ENCODE measurements at regions not wholly inside any gene's neighbourhood (a gene's known extent, or its start where the extent isn't known, plus 50 kb on each side); places are given as distances from the start of the nearest gene placed in this dataset.

DNA sequence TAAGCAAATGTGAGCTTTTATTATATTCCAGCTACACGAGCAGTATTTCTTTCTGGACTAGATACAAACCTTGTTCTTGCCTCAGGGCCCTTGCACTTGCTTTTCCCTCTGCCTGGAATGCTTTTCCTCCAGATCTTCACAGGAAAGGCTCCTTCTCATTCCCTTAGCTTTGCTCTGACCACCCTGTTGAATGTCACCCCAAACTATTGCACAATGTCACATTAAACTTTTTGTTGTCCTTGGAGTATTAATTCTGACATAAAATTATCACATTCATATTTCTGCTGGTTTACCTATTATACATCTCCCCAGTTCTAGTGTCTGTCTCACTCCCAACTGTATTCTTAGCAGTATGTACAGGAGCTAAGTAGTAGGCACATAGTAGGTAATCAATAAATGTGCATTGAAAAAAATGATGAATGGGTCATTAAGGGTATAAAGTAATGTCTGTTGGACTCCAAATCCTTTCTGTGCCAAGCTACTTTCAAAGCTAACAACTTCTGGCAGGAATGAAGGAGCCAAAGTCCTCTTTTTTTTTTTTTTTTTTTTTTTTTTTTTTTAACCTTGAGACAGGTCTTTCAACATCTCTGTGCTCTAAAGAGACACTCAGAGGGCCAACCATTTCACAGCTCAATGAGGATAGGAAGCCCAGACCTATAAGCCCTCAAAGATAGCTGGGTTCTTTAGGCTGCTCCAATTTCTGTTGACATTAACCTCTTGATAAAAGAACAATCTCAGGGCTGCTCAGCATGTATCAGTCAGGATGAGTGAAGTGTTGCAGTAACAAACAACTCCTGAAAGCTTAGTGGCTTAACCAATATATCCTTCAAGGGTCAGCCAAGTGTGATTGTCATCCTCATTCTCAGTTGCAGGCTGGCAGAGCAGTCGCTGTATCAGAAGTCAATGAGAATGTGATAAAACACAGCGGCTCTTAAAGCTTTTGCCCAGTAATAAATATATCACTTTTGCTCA, 424.4 kb upstream of the TBX3 start:
- DNase-seq (ENCODE audit: low read depth in 2 of 3, low spot score in 2 of 3) = no peak

DNA sequence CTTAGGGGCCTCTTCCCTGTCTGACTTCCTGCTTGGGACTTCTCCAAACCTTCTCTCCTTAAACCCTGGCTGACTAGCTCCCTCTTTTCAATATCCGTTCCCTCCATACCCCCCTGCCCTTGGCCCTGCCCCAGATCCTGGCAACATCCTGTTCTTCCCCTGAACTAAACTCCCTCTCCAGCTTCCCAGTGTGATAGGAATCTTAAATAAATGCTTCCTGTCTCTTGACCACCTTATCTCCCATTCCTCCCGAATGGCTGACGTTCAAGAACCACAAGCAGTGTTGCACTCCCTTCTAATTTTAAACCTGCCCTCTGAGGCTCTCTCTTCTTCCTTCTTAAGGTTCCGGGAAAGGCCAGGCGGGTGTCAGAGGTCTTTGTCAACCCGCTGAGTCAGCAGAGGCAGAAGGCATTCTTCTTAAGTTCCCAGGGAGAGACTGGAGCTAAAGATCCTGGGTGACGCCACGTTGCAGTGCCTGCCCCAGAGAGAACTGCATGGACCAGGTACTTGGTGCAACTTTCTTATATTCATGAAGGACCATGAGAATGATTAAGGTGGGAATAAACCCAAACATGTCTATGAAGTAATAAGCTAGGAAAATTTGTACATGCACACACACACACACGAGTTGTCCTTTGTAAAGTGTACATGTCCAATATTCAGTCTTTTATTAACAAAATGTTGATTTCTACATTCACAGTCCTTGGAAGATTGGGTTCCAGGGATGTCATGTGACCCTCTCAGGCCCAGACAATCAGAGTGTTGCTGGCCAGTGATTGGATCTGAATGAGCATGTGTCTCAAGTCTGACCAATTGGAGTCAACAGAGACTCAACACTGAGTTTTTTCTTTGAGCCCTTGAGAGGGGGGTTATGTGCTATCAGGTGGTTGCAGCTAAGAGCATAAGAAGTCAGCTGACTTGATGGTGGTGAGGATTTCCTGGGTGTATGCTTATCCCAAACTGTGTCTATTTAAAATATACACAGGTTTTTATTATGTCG, 420.2 kb upstream of the TBX3 start:
- DNase-seq (ENCODE audit: low read depth in 2 of 3, low spot score in 2 of 3) = no peak

DNA sequence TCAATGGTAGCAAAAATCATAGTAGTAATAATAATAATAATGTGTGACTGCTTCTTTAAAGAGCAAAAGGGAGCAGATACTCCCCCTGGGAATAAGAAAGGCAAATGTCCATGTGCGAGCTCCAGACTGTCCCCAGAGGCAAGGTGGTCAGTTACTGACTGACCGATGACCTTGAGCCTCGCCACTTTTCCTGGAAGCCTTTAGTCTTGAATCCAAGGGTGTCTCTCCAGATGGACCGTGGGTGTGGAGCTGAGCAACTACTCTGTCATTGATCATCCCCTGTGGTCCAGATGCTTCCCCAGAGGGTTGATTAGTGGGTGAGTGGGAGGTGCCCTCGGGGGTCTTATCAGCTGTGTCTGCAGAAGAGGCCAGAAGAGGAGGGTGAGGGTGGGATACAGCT, 418.5 kb upstream of the TBX3 start:
- DNase-seq (ENCODE audit: low read depth in 2 of 3, low spot score in 2 of 3) = no peak

DNA sequence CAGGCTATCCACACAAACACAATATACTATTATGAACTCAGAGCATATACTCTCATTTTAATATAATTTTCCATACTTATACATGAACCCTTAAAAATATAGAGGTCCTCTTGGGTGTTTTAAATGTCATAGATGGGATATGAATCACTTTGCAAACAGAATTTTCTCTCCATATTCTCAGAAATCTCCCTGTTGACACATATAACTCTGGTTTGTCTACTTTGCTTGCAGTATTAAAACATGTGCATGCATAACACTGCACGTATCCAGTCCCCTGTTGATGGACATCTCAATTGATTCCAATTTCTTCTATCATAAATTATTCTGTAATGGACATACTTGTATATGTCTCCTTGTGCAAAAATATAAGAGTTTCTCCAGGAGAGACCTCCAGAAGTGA, 417.5 kb upstream of the TBX3 start:
- no peak for DNase-seq (ENCODE audit: low read depth in 2 of 3, low spot score in 2 of 3)

DNA sequence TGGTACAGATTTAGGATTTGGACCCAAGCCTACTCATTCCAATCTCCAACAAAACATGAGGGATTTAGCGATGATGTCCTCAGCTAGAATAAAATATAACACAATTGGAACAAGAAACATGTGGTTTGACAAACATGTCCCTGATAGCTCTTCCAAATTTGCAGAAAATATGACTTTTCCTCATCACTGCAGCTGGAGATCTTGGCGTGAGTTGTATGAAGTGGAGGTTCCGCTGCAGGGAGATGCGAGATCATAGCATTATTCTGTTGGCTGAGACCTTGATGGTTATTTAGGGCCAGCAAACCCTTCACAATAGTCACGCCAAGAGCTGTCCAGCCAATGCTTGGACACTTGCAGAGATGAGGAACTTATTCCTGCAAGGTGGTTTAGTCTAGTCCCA, 413.4 kb upstream of the TBX3 start:
- DNase-seq (ENCODE audit: low read depth in 2 of 3, low spot score in 2 of 3) = no peak

DNA sequence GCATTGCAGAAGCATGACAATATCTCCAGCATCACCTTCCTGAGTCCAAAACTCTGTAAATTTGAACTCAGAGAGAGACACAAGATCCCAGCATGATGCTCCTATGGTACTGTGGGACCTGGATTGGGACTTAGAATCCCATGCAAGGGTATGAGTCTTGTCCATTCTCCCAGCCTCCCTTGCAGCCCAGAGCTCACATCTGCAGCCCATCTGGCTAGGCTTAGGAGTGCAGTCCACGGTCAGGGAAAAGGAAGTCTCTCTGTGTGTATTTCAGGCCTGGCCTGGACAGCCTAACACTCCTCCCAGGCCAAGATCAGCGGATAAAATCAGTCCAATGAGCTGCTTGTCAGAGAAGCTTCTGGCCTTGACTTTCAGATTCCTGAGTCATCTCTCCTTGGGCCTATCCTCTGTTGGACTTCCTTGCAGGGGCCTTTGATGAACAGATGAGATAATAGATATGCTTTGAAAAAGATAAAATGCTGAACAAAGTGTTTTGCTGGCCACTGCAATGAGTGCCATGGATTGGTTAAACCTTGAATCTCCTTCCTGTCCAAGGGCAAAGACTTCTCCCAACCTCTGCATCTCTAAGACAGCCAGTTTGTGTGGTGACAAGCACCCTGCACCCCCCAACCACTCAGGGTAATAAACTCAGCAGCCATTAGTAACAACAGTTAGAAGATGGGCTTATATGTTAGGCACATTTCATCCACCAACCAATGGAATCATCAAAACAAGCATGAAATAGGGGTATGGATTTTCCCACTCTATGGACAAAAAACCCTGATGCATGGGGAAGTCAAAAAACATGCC, 412.8 kb upstream of the TBX3 start:
- no peak for DNase-seq (ENCODE audit: low read depth in 2 of 3, low spot score in 2 of 3)

DNA sequence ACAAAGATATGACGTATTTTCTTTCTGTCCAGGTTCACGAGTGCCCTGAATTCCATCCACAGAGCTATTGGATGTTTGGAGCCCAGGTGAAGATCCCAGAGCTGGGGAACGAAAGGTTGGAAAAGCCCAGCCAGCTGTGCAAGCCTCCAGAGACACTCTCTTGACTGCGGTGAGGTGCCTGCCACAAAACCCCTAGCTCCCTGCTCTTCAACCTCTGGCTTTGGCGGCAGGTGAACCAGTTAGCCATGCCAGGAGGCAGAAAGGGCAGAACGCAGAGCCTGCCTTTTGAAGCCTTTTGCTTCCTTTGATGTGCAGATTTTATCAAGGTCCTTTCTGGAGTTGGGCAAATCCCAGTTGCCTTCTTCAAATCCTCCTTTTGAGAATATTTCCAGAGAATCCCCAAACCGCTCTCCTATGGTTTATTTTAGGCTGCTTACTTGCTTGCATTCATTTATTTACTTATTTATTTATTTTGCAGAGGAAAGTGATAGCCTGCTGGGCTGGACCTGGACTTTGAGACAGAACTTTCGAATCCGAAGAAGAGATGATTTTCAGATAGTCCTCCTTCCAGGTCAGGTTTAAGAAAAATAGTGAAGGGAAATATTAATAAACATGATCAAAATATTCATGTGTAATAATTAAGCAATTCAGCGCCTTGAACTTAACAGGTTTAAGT, 411.2 kb upstream of the TBX3 start:
- DNase-seq (ENCODE audit: low read depth in 2 of 3, low spot score in 2 of 3) = no peak

DNA sequence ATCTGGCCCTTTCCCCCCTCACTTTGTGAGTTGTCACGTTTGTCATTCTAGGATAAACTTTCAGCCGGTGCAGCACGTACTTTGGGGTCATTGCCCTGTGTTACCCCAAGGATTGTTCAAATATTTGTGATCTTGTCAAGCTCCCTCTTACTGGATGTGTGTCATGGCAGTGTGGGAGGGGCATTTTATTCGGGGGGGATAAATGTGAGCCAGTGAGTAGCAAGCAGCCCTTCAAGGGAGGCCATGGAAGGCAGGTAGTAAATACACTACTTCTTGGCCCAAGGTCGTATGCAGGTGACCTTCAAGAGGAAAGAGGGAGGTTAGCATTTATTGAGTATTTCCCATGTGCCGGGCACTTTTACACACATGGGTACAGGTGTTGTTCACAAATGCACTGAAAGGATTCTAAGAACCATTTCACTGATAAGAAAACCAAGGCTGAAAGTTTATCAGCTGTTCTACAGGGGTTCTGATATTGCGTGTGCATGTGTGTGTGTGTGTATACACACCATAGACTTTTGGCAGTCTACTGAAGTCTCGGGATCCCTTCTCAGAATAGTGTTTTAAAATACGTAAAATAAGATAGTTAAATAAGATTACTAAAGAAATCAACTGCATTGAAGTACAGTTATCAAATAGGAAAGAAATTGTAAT, 410.3 kb upstream of the TBX3 start:
- no peak for DNase-seq (ENCODE audit: low read depth in 2 of 3, low spot score in 2 of 3)

DNA sequence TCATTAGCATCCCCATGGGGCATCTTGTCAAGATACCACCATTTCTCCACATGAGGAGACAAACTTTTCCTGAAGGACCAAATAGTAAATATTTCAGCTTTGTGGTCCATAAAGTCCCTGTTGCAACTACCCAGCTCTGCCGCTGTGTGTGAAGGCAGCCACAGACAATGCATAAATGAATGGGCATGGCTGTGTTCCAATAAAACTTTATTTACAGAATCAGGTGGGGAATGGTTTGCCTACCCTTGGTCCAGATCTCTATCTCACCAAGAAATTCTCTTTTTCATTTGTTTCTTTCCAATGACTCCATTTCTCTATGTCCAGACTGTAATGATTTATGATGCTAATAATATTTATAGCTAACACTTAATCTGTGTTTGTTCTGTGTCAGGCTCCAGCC, 409.3 kb upstream of the TBX3 start:
- no peak for DNase-seq (ENCODE audit: low read depth in 2 of 3, low spot score in 2 of 3)

DNA sequence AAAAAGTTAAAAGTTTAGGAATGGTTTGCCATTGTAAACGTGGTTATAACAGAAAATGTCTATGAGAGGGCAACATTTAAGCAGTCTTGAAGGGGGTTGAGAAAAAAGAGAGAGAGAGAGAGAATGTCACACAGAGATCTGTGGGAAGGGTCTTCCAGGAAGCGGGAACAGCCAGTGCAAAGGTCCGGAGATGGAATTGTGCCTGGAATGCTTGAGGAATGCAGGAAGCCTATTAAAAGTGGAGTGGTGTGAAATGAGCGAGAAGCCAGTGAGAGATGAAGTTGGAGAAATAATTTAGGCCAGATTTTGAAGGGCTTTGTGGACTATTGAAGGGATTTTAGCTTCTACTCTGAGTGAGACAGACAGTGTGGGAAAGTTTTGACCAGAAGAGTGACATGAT, 406.8 kb upstream of the TBX3 start:
- DNase-seq (ENCODE audit: low read depth in 2 of 3, low spot score in 2 of 3) = no peak

DNA sequence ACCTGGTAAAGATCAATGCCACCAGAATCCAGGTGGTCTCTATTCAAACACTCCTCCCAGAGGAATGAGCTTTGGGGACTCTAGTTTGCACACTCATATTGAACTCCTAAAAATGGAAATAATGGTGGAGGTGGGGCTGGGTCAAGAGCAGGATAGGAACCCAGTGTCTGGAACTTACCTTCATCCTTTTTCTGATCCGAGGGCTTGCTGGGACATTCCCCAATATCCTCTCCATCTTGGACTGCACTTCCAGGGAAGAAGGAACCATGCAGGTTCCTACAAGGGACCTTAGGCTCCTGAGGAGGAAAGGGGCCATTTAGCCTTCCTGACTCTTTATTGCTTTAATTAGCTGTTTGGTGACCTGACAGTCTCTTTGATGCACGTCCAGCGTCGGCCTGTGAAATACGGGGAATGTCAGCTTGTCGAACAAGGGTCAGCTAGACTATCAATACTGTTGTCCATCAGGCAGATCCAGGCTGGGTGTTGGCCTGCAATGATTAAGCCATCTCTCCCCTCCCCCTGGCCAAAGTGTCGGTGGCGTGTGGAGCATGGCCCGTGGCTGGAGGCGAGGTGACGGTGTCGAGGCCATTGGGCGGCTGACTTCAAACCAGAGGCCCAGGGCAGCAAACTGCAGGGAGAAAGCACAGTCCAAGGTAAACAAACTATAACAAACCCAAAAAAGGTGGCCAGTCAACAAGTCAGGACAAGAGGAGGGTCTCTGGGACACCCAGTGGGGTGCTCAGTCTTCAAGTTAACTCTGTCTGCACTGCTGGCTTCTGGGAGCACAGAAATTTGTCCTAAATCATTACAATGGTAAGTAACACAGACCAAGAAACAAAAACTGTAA, 405.2 kb upstream of the TBX3 start:
- DNase-seq (ENCODE audit: low read depth in 2 of 3, low spot score in 2 of 3) = no peak

DNA sequence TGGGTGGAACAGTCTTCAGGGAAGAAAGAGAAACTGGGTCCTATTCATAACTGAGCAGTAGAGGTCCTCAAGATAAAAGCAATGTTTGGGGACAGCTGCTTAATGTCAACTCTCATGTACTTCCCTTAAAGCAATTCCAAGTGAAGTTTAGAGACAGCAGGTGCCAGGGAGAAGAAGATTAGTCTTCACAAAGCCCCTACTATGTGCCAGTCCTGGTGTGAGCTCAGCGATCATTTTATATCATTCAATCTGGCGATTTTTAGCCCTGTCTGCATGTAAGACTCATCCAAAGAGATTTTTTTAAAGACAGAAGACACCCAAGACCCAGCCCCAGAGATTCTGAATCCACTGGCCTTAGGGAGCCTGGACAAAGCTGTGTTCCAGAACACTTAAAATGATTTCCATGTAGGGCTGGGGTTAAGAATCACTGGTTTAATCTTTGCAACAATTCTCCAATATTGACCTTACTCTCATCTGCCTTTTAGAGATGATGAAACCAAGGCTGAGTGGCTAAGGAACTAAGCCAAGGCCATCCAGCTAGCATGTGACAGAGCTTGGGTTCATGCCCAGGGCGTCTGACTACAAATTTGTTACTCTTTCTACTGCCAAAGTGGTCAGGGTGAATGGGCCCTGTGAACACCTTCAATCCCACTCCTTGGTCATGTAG, 404.5 kb upstream of the TBX3 start:
- no peak for DNase-seq (ENCODE audit: low read depth in 2 of 3, low spot score in 2 of 3)

DNA sequence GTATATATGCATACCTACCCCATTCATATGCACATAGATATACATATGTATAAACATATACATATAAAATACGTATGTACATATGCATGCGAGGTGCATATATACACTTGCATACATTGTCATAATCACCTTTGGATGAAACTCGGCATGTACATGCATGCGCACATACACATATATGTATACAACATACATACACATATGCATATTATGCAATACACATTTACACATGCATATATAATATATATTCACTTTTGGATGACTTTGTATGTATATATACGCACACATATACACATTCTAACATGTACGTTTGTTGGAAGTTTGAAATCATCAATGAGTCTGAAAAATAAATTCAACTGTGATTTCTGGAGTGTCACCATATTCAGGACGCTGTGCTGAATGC, 401.6 kb upstream of the TBX3 start:
- no peak for DNase-seq (ENCODE audit: low read depth in 2 of 3, low spot score in 2 of 3)

DNA sequence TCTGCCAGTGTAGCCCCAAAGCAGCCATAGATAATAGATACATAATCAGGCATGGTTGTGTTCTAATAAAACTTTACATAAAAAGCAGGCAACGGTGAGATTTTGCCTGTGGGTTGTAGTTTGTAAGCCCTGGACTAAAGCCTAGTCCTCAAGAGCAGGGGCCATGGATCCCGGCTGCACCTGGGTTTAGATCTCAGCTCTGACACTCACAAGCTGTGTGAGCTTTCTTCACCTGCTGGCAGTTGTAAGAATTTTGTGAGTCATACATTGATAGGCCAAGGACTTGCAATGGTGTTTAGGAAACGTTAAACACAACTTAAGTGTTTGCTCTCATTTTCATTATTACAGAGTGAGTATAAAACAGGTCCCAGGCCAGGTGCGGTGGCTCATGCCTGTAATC, 395.8 kb upstream of the TBX3 start:
- no peak for DNase-seq (ENCODE audit: low read depth in 2 of 3, low spot score in 2 of 3)

DNA sequence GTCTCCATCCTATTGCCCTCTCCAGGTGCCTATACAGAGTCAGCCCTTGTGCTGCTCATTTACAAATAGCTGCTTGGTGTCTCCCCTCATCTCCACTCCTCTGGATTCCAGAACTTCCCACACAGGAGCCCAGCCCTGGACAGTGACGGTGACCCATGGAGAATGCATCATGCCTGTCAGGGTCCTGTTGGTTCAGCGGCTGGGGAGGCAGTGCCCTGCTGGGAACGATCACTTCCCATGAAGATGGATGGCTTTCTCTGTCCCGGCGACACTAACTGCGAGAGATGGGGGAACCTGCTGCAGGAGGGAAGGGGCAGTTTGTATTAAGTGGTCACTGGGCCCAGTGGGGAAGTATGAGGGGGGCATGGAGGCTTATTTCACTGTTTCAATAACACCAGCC, 395.0 kb upstream of the TBX3 start:
- no peak for DNase-seq (ENCODE audit: low read depth in 2 of 3, low spot score in 2 of 3)

DNA sequence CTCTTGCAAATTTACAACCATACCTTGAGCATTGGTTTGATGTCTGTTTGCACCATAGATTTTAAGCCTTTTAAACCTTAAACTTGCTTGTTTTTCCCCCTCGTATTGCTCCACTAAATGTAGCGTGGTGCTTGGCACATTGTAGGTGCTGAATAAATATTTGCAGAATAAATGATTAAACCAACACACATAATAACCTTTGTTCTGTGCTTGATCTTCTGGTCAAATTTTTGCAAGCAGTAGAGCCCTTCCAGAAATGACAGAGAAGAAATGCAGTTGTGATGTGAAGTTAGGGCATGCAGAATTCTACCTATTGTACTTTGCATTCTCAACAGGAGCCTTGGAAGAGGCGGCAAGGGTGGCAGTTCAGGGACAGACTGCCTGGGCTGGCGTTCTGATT, 394.4 kb upstream of the TBX3 start:
- no peak for DNase-seq (ENCODE audit: low read depth in 2 of 3, low spot score in 2 of 3)

DNA sequence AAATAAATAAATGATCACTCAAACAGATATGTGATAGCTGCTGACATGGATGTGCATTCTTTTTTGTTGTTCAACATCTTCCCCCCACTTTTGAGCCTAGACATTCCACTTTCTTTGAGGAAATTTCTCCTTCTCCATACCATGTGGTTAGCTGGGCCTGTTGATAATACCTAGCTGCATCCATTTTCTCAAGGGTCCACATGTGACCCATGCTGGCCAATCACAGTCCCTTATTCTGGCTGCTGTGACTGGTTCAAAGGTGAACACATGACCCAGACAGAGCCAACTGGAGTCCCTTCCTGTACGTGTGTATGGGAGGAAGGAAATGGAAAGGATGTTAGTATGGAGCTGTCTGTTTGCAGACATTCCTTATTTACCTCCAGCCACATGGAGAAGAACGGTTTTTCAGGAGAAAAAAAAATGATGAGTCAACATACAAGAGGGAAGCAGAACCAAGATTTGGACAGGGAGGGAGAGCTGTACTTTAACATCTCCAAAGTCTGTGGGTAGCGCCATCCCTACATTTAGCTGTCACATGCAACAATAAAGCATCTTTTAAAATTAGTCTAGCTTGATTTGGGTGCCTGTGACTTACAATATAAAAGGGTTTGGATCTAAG, 391.7 kb upstream of the TBX3 start:
- DNase-seq (ENCODE audit: low read depth in 2 of 3, low spot score in 2 of 3) = no peak

DNA sequence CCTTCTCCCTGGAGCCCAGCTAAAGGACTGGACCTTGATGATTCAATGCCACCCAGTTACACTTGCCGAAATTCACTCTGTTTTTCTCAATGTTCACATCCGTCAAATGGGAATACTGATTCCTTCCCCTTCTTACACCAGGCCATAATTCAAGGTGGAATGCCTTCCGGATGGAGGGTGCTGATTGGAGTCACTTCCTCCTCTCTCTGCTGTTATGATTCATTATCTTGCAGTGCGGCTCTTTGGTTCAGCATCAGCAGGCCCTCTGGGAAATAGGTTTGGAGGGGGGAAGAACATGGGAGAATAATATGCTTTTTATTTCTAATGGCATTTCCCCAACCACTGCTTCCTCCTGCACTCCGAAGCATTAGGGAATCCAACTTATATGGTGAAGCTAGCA, 390.6 kb upstream of the TBX3 start:
- DNase-seq (ENCODE audit: low read depth in 2 of 3, low spot score in 2 of 3) = no peak
